ENCODE measurements at regions not wholly inside any gene's neighbourhood (a gene's known extent, or its start where the extent isn't known, plus 50 kb on each side); places are given as distances from the start of the nearest gene placed in this dataset.
"Not testable (repeated sequence)": the region's sequence is repeated elsewhere in the genome, so short reads cannot be mapped to it uniquely, and the experiment has no call there.

DNA sequence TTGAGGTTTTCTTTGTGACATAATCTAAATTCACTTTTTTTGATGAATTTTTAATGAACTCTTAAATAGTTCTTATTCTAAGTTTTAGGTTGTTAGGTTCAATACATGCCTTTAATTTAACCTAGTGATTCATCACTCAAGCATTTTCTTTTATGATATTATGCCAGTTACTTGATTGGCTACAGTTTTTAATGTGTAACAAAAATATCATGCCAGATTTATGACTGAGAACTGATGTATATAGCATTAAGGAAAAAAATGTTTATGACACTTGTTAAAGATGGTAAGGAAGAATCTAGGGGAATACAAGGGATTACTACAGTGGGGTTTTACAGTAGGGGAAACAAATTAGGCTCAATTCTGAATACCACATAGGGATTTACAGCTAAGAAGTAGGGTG is 103.1 kb downstream of the VGLL3 start:
- DNase-seq (ENCODE audit: low read depth in 2 of 2): no peak

DNA sequence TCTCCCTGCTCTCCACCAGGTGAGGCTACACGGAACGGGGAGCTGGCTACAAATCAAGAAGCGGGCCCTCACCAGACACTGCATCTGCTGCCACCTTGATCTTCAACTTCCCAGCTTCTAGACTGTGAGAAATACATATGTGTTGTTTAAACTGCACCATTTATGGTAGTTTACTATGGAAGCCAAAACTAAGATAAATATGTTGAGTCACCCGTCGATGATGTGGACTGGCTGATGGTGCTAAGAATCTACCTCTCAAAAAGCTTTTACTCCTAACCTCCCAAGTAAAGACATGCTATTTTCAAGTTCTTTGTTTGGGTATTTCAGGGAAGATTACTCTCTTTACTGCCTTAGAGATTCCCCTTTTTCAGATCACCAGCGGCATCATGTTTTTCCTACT is 110.9 kb downstream of the VGLL3 start:
- no peak for DNase-seq (ENCODE audit: low read depth in 2 of 2)

- DNase-seq (ENCODE audit: low read depth in 2 of 2): not testable (repeated sequence)
Measured at GRCh38 chr3:86876504-86877181, 114.3 kb downstream of the VGLL3 start.

DNA sequence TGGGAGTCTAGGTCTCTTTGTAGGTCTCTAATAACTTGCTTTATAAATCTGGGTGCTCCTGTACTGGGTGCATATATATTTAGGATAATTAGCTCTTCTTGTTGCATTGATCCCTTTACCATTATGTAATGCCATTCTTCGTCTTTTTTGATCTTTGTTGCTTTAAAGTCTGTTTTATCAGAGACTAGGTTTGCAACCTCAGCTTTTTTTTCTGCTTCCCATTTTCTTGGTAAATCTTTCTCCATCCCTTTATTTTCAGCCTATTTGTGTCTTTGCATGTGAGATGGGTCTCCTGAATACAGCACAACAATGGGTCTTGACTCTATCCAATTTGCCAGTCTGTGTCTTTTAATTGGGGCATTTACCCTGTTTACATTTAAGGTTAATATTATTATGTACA is 116.2 kb downstream of the VGLL3 start:
- DNase-seq (ENCODE audit: low read depth in 2 of 2): not testable (repeated sequence)

DNA sequence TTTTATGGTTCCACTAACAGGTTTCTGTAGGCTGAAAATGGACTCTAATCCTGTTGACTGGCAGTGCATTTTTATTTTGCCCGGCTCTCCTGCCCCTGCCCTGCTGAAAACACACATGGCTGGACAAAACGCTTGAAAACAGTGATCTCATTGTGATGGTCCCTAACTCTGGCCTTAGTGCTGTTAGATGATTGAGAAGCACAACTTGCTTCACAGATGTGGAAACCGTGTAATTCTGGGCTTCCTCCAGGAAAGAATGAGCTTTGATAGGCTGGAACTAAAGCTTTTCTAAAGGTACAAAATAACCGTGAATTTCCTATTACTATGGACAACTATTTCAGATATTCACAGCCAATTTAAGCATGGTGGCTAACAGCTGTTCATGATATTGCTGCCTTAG is 121.4 kb downstream of the VGLL3 start:
- no peak for DNase-seq (ENCODE audit: low read depth in 2 of 2)

DNA sequence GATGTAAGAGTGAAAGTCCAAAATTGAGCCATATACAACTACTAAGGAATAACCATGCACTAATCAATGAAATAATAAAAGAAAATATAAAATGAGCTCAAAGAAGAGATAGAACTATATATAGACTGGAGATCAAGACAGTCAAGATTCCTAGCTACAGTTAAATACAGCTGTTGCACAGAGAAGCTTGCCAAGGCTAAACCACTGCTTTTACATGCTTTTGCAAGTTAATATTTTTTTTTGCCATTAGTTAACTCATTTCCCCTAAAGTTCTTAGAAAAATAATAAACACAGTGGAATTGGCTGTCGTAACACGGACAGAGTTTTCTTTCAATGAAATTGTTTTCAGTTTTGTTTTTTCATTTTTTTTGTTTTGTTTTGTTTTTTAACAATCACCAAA is 123.0 kb downstream of the VGLL3 start:
- no peak for DNase-seq (ENCODE audit: low read depth in 2 of 2)

- DNase-seq (ENCODE audit: low read depth in 2 of 2): no peak
Measured at GRCh38 chr3:86865506-86865905, 125.4 kb downstream of the VGLL3 start.

DNA sequence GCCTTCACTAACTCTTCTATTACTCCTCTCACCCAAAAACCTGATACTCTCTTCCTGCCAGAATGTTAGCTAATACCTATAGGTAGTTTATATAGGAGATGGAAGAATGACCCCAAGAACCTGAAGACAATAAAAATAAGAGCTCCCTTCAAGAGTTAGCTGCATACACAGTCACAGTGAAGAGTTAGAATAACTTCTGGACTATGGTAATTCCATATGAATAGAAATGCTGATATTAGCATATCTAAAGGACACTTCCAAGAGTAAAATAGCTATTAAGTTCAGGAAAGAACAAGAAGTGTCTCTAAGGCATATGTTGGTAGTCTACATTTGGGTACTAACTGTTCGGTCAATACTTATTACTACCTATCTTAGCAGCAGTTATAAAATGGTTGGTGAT is 134.2 kb downstream of the VGLL3 start:
- DNase-seq (ENCODE audit: low read depth in 2 of 2): no peak

- no peak for DNase-seq (ENCODE audit: low read depth in 2 of 2)
Measured at GRCh38 chr3:86849991-86850390, 141.0 kb downstream of the VGLL3 start.

DNA sequence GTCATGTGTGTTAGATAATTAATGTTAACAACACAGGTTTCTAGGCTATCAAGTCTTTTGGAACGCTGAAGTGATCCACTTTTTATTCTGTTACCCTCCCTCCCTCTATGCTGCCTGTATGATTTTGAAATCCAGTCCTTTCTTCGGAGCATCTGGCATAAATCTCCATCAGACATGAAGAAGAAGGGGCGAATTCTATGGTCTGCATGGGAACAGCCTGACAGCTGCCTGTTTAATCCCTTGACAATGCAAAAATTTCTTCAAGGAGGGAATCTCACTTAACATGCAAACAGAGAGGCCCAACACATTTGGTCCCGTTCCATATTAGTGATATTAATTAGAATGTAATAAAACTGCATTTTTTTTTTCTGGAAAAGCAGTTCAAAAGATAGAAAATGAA is 145.2 kb downstream of the VGLL3 start:
- no peak for DNase-seq (ENCODE audit: low read depth in 2 of 2)

- no peak for DNase-seq (ENCODE audit: low read depth in 2 of 2)
Measured at GRCh38 chr3:86838927-86839326, 152.0 kb downstream of the VGLL3 start.

DNA sequence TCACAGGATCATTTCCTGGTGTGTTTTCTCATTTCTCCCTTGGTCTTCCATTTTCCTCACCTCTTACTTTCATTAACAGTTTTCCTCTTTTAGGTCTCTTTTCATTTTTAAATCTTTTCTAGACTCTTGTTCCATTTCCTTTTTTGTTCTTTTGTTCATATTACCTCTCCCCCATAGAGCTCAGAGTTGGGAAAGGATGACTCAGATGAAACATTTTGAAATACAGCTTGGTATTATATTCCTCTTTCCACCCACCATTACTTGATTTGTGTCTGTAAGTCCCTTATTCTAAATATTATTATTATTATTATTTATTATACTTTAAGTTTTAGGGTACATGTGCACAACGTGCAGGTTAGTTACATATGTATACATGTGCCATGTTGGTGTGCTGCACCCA is 153.1 kb downstream of the VGLL3 start:
- DNase-seq (ENCODE audit: low read depth in 2 of 2): no peak

GRCh38 chr3:86830566-86830965 is 160.4 kb downstream of the VGLL3 start:
- DNase-seq (ENCODE audit: low read depth in 2 of 2): no peak

DNA sequence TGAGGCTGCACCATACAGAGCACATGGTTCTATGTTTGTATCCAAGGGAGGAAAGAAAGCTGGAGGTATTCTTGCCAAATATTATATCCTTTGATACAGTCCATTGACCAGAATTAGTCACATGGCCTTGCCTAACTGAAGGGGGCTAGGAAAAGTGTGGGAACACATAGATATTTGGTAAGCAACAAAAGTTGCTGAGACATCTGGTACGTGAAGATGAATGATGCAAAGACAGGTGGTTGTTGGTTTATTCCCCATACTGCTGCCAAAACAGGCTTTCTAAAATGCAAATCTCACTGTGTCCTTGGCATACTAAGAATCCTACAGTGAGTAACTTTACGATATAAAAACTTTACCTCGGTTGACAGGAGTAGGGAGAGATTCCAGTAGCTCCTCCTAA is 162.2 kb downstream of the VGLL3 start:
- no peak for DNase-seq (ENCODE audit: low read depth in 2 of 2)

DNA sequence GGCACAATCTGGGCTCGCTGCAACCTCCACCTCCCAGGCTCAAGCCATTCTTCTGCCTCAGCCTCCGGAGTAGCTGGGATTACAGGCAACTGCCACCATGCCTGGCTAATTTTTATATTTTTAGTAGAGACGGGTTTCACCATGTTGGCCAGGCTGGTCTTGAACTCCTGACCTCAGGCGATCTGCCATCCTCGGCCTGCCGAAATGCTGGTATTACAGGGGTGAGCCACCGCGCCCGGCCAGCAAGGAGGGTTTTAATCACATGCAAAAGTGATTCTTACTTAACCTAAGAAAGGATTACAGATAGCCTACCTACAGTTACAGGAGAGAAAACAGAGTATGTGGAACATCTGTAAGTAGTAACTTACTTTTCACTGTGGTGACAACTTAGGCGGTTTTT is 163.4 kb downstream of the VGLL3 start:
- not testable (repeated sequence) for DNase-seq (ENCODE audit: low read depth in 2 of 2)

GRCh38 chr3:86826292-86826691 is 164.7 kb downstream of the VGLL3 start:
- DNase-seq (ENCODE audit: low read depth in 2 of 2): no peak

DNA sequence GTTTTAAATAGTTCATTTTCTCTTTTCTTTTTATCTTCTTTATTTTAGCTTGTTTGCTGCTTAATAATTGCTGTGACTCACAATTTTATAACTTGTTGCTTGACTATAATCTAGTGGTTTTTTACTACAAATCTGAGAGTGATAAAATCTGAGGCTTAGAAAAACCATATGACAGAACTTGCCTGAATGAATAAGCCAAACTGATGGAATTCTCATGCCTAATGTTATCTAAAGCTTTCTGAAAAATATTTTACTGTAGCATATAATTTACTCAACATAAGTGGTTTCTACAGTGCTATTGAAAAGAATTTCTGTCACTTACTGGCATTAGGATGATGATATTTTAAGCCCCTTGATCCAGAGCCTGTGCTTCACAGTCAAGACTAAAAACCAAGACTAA is 175.1 kb downstream of the VGLL3 start:
- no peak for DNase-seq (ENCODE audit: low read depth in 2 of 2)

- no peak for DNase-seq (ENCODE audit: low read depth in 2 of 2)
Measured at GRCh38 chr3:86814918-86815655, 175.9 kb downstream of the VGLL3 start.

DNA sequence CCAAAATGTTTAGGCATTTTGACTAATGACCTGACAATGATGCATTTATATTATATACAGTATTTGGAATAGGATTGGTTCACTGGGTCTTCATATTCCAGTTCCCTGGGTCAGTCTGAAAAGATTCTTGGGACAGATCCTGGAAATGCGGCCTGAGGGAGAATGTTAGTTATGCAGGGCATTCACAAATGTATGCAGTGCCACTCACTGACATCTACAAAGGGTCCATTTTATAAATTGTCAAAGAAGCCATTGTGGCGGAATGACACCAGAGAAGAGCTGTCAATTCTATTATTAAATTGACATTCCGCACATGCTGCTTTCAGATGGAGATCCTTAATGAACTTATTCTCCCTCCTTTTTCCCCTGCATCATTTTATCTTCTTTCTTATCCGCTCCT is 176.6 kb downstream of the VGLL3 start:
- DNase-seq (ENCODE audit: low read depth in 2 of 2): no peak

GRCh38 chr3:86801921-86802320 is 189.0 kb downstream of the VGLL3 start:
- no peak for DNase-seq (ENCODE audit: low read depth in 2 of 2)

DNA sequence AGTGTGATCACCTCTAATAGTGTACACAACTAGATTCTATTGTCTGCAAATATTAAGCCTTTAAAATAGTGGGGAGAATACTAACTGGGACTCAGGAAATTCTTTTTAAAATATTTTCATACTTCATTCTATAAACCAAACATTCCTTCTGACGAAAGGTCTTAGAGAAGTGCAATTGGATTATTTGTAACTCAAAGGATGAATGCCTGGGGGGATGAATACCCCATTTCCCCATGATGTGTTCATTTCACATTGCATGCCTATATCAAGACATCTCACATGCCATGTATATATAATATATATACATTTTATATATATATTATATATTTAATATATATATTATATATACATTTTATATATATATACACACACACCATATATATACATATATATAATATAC is 189.9 kb downstream of the VGLL3 start:
- DNase-seq (ENCODE audit: low read depth in 2 of 2): no peak

DNA sequence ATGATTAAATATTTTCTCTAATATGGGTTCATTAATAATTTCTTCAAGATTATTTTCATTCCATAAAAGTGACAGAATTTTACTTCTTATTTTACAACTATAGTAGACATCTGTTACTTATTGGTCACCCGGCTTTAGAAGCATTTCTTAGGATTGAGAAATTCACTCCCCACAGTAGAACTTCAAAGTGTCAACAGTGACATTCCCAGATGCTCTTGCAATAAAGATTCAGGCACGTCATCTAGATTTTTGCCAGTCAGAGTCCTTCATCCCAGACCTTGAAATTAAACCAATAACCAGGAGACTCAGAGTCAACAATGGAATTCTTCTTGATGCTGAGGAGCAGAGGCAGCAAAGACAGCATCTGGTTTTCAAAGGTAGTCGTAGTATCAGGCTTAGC is 190.8 kb downstream of the VGLL3 start:
- DNase-seq (ENCODE audit: low read depth in 2 of 2): no peak

GRCh38 chr3:86797946-86798345 is 193.0 kb downstream of the VGLL3 start:
- DNase-seq (ENCODE audit: low read depth in 2 of 2): no peak

Measured in lung microvascular endothelial cell (primary cell).